ENCODE measurements at regions not wholly inside any gene's neighbourhood (a gene's known extent, or its start where the extent isn't known, plus 50 kb on each side); places are given as distances from the start of the nearest gene placed in this dataset.

DNA sequence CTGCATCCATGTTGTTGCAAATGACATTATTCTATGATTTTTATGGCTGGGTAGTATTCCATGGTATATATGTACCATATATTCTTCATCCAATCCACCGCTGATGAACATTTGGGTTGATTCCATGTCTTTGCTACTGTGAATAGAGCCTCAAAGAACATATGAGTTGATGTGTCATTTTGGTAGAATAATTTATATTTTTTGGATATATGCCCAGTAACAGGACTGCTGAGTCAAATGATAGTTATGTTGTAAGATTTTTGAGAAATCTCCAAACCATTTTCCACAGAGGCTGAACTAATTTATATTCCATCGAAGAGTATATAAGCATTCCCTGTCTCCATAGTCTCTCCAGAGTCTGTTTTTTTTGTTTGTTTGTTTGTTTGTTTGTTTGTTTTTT is 1373.5 kb downstream of the GRIK2 start:
- TF ChIP-seq, protein P1, sequence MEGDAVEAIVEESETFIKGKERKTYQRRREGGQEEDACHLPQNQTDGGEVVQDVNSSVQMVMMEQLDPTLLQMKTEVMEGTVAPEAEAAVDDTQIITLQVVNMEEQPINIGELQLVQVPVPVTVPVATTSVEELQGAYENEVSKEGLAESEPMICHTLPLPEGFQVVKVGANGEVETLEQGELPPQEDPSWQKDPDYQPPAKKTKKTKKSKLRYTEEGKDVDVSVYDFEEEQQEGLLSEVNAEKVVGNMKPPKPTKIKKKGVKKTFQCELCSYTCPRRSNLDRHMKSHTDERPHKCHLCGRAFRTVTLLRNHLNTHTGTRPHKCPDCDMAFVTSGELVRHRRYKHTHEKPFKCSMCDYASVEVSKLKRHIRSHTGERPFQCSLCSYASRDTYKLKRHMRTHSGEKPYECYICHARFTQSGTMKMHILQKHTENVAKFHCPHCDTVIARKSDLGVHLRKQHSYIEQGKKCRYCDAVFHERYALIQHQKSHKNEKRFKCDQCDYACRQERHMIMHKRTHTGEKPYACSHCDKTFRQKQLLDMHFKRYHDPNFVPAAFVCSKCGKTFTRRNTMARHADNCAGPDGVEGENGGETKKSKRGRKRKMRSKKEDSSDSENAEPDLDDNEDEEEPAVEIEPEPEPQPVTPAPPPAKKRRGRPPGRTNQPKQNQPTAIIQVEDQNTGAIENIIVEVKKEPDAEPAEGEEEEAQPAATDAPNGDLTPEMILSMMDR (IDR thresholded peaks at IDR 0.05): no peak
- no peak for TF ChIP-seq POLR2A (IDR thresholded peaks at IDR 0.05)
